KOPT-K1 (cell line): ENCODE measurements at regions not wholly inside any gene's neighbourhood (a gene's known extent, or its start where the extent isn't known, plus 50 kb on each side); places are given as distances from the start of the nearest gene placed in this dataset.
"Not testable (repeated sequence)": the region's sequence is repeated elsewhere in the genome, so short reads cannot be mapped to it uniquely, and the experiment has no call there.

Experiments
- H3K27ac ChIP-seq: fragments of 200-600 bp; sonication (generic); 2 replicates; pipeline ENCODE4 v1.5.1; 2016; ENCODE audit warnings: antibody characterized with exemption, mild to moderate bottlenecking, low read depth, low read length; ENCODE audit not compliant: poor library complexity, severe bottlenecking
- H3K36me3 ChIP-seq: fragments of 200-600 bp; sonication (generic); 2 replicates; pipeline ENCODE4 v1.5.1; 2017; ENCODE audit warnings: antibody characterized with exemption, mild to moderate bottlenecking, low read length, moderate library complexity; ENCODE audit not compliant: insufficient read depth
- H3K9me3 ChIP-seq: fragments of 200-600 bp; sonication (generic); 2 replicates; pipeline ENCODE4 v1.5.1; 2017; ENCODE audit warnings: antibody characterized with exemption, low read length, mild to moderate bottlenecking; ENCODE audit not compliant: insufficient read depth, poor library complexity, severe bottlenecking

DNA sequence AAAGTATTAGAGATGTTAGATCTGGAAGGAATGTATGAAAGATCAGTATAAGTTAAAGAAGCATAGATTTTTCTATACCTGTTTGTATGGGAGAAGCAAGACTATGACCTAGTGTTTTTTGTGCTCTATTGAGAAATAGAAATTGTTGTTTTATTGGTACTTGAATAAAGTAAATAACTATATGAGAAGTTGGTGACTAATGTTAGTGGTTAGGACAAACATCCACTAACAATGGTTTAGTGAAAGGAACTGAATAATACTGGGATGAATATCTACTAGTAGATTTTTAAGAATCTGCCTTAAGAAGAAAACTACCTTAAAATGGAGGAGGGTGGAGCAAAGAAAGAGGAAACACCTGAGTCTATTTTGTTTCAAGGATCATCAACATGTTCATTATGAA is 521.1 kb upstream of the POT1 start:
- H3K9me3 ChIP-seq: no peaks in the 10 kb centered on the region
- H3K36me3 ChIP-seq: no peaks in the 10 kb centered on the region
- no peak overlapping the region for H3K27ac ChIP-seq

DNA sequence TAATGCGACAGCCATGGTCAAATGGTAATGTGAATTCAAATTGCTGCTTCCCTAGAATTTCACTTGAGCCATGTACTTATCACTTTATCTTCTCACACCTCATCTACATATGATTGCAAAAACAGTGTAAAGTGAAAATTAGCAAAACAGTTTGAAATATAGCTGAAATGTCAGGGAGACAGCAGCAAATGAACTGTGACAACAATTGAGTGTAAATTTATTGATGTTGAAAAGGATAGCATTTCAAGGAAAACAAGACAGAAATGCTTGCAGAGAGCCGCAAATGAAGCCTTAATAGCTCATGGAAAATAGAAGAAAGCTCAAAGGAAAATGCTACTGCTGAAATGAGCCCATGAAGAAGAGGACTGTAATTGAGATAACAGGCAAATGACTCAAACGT is 516.2 kb upstream of the POT1 start:
- Histone ChIP-seq H3K36me3 (no peaks in the 10 kb centered on the region), H3K27ac (no peak overlapping the region), H3K9me3 (no peaks in the 10 kb centered on the region)

DNA sequence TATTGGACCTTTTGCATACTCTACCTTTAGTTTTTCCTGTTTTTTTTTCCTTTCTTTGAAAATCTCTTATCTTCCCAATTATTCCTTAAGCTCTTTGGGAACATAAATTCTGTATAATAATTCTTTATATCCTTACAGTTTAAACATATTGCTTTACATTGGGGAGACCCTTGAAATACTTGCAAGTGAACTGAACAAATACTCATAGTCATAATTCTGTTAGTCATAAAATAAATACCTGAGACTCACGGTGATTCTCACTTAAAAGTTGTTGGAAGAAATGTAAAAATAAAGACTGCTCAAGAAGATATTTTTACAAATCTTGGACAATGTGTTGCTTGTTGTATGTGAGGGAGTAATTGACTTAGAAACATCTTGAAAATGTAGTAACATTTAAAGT is 515.2 kb upstream of the POT1 start:
- H3K9me3 ChIP-seq: no peaks in the 10 kb centered on the region
- H3K36me3 ChIP-seq: no peaks in the 10 kb centered on the region
- no peak overlapping the region for H3K27ac ChIP-seq

DNA sequence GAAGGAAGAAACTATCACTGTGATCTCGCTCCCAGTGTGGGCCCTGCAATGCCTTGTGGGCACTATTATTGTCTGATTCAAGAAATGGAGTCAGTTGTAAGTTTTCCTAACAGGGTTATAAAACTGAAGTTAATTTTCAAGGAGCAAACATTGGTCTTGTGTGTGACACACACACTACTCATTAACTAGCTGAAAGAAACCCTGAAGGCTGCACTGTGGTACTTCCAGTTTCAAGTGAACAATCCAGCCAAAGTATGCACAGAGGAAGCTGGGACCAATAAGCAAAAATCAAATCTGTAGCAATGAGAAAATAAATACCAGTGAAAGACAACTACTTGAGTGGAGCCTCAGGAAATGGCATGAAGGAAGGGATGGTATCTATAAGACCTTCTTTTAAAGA is 506.6 kb upstream of the POT1 start:
- Histone ChIP-seq H3K36me3 (no peaks in the 10 kb centered on the region), H3K27ac (no peak overlapping the region), H3K9me3 (no peaks in the 10 kb centered on the region)

DNA sequence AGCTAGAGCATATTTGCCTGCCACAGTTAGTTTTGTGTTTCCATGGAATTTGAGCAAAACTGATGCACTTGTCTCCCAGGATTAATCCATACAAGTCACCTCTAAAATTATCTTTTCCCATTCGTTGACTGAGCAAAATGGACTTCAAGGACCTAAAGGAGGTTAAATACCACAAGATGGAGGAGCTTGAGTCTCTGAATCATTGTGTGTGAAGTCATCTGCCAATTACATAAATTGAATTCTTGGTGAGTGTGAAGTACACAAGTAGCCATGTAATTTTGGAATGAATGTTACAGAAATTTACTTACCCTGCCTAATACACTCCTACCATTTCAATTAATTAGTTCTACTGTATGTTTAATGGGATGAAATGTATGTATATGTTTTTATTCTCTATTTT is 501.7 kb upstream of the POT1 start:
- Histone ChIP-seq H3K36me3 (no peaks in the 10 kb centered on the region), H3K9me3 (no peaks in the 10 kb centered on the region), H3K27ac (no peak overlapping the region)

DNA sequence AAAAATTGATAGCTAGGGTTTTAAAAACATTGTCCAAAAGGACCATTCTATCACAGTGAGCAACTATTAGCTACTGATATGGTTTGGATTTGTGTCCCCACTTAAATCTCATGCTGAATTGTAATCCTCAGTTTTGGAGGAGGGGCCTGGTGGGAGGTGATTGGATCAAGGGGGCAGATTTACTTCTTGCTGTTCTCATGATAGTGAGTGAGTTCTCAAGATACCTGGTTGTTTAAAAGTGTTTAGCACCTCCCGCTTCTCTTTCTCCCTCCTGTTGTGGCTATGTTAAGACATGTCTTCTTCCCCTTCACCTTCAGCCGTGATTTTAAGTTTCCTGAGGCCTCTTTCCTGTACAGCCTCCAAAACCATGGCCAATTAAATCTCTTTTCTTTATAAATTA is 500.4 kb upstream of the POT1 start:
- H3K9me3 ChIP-seq: no peaks in the 10 kb centered on the region
- H3K27ac ChIP-seq: no peak overlapping the region
- no peaks in the 10 kb centered on the region for H3K36me3 ChIP-seq

DNA sequence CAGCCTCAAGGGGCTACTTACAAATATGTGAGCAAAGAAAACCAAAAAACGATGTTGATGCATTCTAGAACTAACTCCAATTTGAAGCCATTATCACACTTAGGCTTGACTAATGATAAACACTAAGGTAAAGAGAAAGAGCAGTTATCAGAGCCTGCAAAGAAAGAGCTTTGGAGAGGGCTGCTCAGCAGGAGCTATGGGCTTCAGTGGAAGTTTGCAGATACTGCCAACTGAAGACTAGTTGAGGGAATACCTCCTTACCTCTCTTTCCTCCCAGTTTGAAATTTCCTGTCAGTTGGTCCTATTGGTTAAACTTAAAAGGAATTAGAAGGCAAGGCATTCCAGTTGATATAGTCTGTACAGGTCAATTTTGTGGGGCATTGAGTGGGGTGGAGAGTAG is 498.1 kb upstream of the POT1 start:
- no peaks in the 10 kb centered on the region for H3K9me3 ChIP-seq
- H3K36me3 ChIP-seq: no peaks in the 10 kb centered on the region
- H3K27ac ChIP-seq: no peak overlapping the region

DNA sequence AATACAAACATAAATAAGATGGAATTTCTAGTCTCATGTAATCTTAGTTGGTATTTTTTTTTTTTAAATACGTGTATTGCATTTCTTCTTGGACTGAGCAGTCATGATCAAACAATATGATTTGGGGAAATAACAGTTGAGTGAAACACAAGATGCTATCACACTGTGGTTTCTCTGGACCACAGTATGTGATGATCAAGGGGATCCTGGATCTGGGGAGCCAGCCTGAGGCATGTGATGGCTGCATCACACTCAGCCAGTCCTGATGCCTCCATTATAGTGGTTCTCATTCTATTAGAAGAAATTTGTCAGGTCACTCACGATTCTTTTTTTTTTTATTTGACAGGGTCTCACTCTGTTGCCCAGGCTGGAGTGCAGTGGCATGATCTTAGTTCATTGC is 495.9 kb upstream of the POT1 start:
- Histone ChIP-seq H3K36me3 (no peaks in the 10 kb centered on the region), H3K9me3 (no peaks in the 10 kb centered on the region), H3K27ac (no peak overlapping the region)

DNA sequence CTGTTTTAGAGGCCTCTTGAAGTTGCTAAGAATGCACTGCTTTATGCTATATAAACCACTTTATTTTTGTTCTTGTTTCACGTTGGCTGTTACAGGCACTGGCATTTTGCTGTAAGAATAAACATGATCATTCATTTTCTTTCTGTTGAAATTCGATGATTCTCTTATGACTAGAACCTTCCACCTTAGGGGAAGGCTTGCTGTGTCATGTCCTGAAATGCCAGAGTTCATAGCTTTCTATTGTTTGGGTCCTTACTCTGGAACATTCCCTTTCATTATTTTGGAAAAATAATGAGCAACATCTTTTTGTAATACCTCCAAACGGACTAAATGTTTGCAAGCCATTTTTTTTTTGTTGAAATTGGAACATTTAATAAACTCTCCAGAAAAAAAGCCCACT is 495.1 kb upstream of the POT1 start:
- H3K36me3 ChIP-seq: no peaks in the 10 kb centered on the region

DNA sequence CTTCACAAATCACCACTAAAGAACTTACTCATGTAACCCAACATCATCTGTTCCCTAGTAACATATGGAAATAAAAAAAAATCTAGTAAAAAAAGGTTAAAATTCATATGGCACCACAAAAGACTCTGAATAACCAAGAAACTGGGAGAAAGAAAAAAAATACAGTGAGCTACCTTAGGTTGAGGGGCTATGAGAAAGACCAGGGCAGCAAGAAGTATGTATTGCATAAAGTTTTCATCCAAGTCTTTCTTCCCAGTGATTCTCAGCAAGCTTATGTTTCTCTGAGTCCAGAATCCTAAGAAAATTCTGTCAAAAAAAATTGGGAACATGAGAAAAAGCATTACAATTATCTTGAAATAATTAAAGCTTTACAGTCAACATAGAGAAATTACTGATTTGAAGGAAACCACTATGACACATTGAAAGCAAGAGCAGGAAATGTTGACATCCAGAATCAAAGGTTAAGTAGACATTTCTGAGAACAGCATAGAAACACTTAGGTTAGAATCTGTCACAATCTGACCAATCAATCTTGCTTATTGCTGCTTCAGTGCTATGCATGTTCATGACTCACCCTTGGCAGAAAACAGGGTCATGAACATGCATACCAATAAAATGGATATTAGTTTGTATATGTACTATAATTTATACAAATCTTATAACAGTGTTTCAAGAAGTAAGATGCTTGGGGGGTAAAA is 494.0 kb upstream of the POT1 start:
- H3K9me3 ChIP-seq: no peaks in the 10 kb centered on the region
- no peaks in the 10 kb centered on the region for H3K36me3 ChIP-seq
- H3K27ac ChIP-seq: no peak overlapping the region

More for the DNA sequence above, 495.1 kb upstream of the POT1 start:
- no peaks in the 10 kb centered on the region for H3K9me3 ChIP-seq
- no peak overlapping the region for H3K27ac ChIP-seq

DNA sequence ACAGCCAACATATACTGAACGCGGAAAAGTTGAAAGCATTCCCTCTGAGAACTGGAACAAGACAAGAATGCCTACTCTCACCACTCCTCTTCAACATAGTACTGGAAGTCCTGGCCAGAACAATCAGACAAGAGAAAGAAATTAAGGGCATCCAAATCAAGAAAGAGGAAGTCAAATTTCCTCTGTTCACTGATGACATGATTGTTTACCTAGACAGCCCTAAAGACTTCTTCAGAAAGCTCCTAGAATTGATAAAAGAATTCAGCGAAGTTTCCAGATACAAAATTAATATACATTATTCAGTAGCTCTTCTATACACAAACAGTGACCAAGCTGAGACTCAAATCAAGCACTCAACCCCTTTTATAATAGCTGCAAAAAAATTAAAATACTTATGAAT is 491.8 kb upstream of the POT1 start:
- H3K27ac ChIP-seq, H3K9me3 ChIP-seq, H3K36me3 ChIP-seq: not testable (repeated sequence)

DNA sequence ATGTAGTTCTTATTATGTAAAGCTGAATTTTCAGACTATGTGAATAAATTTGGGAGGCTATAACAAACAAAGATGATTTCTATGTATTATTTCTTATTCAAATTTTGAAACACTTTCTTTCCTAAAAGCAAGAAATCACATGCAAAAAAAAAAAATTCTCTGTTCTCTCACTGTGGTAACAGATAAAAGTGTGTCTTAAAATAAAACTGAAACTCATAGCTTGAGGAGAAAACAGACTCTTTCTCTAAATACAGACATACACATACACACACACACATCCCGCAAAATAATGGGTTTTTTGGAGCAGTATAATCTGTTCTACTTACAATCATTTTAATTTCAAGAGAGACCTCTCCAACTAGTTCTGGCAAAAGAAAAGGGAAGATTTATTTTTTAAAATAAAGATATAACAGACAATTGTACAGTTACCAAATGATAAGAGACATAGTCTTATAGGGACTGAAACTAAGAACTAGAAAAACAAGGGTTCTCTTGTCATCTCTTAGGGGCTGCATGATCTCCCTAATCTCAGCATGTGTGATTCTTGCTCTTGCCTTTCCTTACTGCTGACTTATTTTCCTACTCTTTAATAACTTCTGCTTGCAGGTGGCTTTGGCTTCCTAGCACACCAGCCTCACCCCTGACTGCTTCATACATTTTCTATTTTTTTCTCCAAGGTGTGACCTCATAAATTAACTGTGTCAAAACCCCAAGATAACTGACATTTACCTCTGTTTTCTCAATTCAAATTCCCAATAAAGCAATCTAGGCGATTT is 483.5 kb upstream of the POT1 start:
- no peaks in the 10 kb centered on the region for H3K9me3 ChIP-seq

DNA sequence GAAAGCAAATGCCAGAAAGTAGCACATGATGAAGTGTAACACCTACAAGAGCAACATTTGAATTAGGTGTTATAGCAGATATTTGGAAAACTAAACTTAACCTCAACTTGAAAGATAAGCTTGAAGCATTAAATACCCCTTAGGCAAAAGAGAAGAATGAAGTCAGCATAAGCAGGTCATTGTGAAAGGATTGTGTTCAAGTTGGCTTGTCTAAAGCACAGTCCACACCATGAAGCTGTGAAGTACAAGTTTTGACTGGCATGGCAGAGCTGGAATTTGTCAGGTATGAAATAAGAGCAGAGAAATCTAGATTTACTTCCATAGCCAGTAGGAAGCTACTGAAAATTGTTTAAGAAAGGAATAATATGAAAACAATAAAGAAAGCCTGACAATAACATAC is 480.3 kb upstream of the POT1 start:
- Histone ChIP-seq H3K9me3 (no peaks in the 10 kb centered on the region), H3K36me3 (no peaks in the 10 kb centered on the region), H3K27ac (no peak overlapping the region)

More for the DNA sequence above, 483.5 kb upstream of the POT1 start:
- no peak overlapping the region for H3K27ac ChIP-seq
- H3K36me3 ChIP-seq: no peaks in the 10 kb centered on the region

DNA sequence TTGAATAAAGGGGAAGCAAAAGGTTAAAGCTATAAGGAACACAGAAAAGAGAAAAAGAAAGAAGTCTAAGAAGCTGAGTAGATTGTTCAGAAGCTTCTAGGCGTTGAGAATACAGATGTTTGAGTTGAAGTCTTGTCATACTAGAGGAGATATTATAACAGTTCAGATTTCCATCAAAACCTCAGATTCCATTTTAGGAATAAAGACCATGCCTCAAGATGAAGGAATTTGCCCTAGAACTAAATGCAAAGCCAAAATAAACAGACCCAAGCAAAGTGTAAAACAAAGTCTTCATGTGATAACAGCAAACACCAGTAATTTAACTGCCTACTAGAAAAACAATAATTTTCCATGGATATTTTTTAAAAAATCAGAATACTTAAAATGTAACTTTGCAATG is 476.5 kb upstream of the POT1 start:
- Histone ChIP-seq H3K27ac (no peak overlapping the region), H3K36me3 (no peaks in the 10 kb centered on the region), H3K9me3 (no peaks in the 10 kb centered on the region)

DNA sequence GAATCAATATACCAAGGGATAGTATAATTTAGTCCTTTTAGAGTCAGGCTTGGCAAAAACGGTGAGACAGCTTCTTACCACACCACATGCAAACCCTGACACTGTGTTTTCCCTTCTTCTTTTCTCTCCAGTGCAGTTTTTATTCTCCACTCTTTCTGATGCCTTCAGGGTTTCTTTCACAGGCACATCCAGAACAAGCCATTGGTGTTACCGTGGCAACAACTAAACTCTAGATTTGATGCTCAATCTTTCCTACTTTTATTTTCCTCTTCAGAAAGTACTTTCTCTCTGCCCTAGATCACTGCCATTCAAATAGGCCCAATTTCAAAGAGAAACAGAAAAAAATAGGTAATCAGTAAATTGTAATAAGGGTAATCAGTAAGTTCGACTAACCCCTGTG is 469.8 kb upstream of the POT1 start:
- H3K27ac ChIP-seq: no peak overlapping the region
- no peaks in the 10 kb centered on the region for H3K9me3 ChIP-seq
- H3K36me3 ChIP-seq: no peaks in the 10 kb centered on the region
